ENCODE measurements at regions not wholly inside any gene's neighbourhood (a gene's known extent, or its start where the extent isn't known, plus 50 kb on each side); places are given as distances from the start of the nearest gene placed in this dataset.

- intact Hi-C loops (cut with DNase I; ENCODE audit: low total_unique reads): no loop called here
- no peaks in the 10 kb centered on the region for H3K36me3 ChIP-seq
- no peak for TF ChIP-seq CTCF (IDR thresholded peaks at IDR 0.05)
- TF ChIP-seq POLR2A (IDR thresholded peaks at IDR 0.05): no peak
- TF ChIP-seq POLR2AphosphoS5 (IDR thresholded peaks at IDR 0.05): no peak
- no peak overlapping the region for H3K4me3 ChIP-seq
- H3K27me3 ChIP-seq: peaks cover 0 to 19% of the 10 kb centered on the region in 2 donors
- H3K9me3 ChIP-seq: no peaks in the 10 kb centered on the region
- H3K27ac ChIP-seq: no peak overlapping the region
- no peak for DNase-seq (ENCODE audit: low spot score in 2 of 2)
- H3K4me1 ChIP-seq: no peaks in the 10 kb centered on the region
Observed at GRCh38 chr21:36626791-36627190, 72.1 kb upstream of the SIM2 start.

- H3K4me1 ChIP-seq: no peaks in the 10 kb centered on the region
- no peak overlapping the region for H3K27ac ChIP-seq
- intact Hi-C loops (cut with DNase I; ENCODE audit: low total_unique reads): no loop called here
- H3K36me3 ChIP-seq: no peaks in the 10 kb centered on the region
- H3K9me3 ChIP-seq: no peaks in the 10 kb centered on the region
- peaks cover 0 to 19% of the 10 kb centered on the region in 2 donors for H3K27me3 ChIP-seq
- no peak for TF ChIP-seq POLR2A (IDR thresholded peaks at IDR 0.05)
- TF ChIP-seq CTCF (IDR thresholded peaks at IDR 0.05): no peak
- no peak for TF ChIP-seq POLR2AphosphoS5 (IDR thresholded peaks at IDR 0.05)
- DNase-seq (ENCODE audit: low spot score in 2 of 2): no peak
- no peak overlapping the region for H3K4me3 ChIP-seq
Observed at GRCh38 chr21:36627242-36627641, 71.7 kb upstream of the SIM2 start.

GRCh38 chr21:36628106-36628505 is 70.8 kb upstream of the SIM2 start:
- H3K36me3 ChIP-seq: no peaks in the 10 kb centered on the region
- intact Hi-C loops (cut with DNase I; ENCODE audit: low total_unique reads): no loop called here
- H3K27ac ChIP-seq: no peak overlapping the region
- no peak for DNase-seq (ENCODE audit: low spot score in 2 of 2)
- H3K27me3 ChIP-seq: peaks cover 0 to 19% of the 10 kb centered on the region in 2 donors
- no peaks in the 10 kb centered on the region for H3K9me3 ChIP-seq
- H3K4me1 ChIP-seq: no peaks in the 10 kb centered on the region
- TF ChIP-seq CTCF (IDR thresholded peaks at IDR 0.05) (no peak), POLR2AphosphoS5 (IDR thresholded peaks at IDR 0.05) (no peak), POLR2A (IDR thresholded peaks at IDR 0.05) (no peak)
- no peak overlapping the region for H3K4me3 ChIP-seq

- no peaks in the 10 kb centered on the region for H3K4me1 ChIP-seq
- H3K27ac ChIP-seq: no peak overlapping the region
- intact Hi-C loops (cut with DNase I; ENCODE audit: low total_unique reads): no loop called here
- H3K27me3 ChIP-seq: peaks cover 0 to 19% of the 10 kb centered on the region in 2 donors
- H3K4me3 ChIP-seq: no peak overlapping the region
- no peak for DNase-seq (ENCODE audit: low spot score in 2 of 2)
- no peaks in the 10 kb centered on the region for H3K9me3 ChIP-seq
- TF ChIP-seq CTCF (IDR thresholded peaks at IDR 0.05) (no peak), POLR2AphosphoS5 (IDR thresholded peaks at IDR 0.05) (no peak), POLR2A (IDR thresholded peaks at IDR 0.05) (no peak)
- no peaks in the 10 kb centered on the region for H3K36me3 ChIP-seq
Observed at GRCh38 chr21:36628761-36629460, 70.0 kb upstream of the SIM2 start.

- H3K4me3 ChIP-seq: no peak overlapping the region
- H3K27me3 ChIP-seq: peaks cover 0 to 19% of the 10 kb centered on the region in 2 donors
- no peak overlapping the region for H3K27ac ChIP-seq
- DNase-seq (ENCODE audit: low spot score in 2 of 2): peak in 1 of 2 donors; percentile 67
- H3K9me3 ChIP-seq: peaks cover 0 to under 1% of the 10 kb centered on the region in 2 donors
- no peaks in the 10 kb centered on the region for H3K4me1 ChIP-seq
- no peaks in the 10 kb centered on the region for H3K36me3 ChIP-seq
- intact Hi-C loops (cut with DNase I; ENCODE audit: low total_unique reads): no loop called here
- TF ChIP-seq POLR2AphosphoS5 (IDR thresholded peaks at IDR 0.05) (no peak), POLR2A (IDR thresholded peaks at IDR 0.05) (no peak), CTCF (IDR thresholded peaks at IDR 0.05) (peak; percentile 34 to 60 (median 59))
Observed at GRCh38 chr21:36630485-36631206, 68.3 kb upstream of the SIM2 start.
